ENCODE measurements at regions not wholly inside any gene's neighbourhood (a gene's known extent, or its start where the extent isn't known, plus 50 kb on each side); places are given as distances from the start of the nearest gene placed in this dataset.

GRCh38 chr10:28796606-28797512 is 119.5 kb downstream of the BAMBI start:
- TF ChIP-seq CTCF (IDR thresholded peaks at IDR 0.05) (no peak), POLR2AphosphoS5 (IDR thresholded peaks at IDR 0.05) (no peak), EP300 (IDR thresholded peaks at IDR 0.05) (no peak), POLR2A (IDR thresholded peaks at IDR 0.05) (no peak)
